ENCODE measurements at regions not wholly inside any gene's neighbourhood (a gene's known extent, or its start where the extent isn't known, plus 50 kb on each side); places are given as distances from the start of the nearest gene placed in this dataset.

GRCh38 chr9:7739595-7739994, 60.0 kb downstream of the DMAC1 start:
- H3K79me2 ChIP-seq (ENCODE audit: insufficient read depth): no peaks in the 10 kb centered on the region
- no peaks in the 10 kb centered on the region for H3K36me3 ChIP-seq (replicated peaks in 1 of 2; ENCODE audit: control insufficient read depth in 1 of 2, insufficient read depth in 2 of 2, low read length in 1 of 2)
- no peaks in the 10 kb centered on the region for H4K20me1 ChIP-seq (ENCODE audit: insufficient read depth)
- no peak for DNase-seq
- no peak overlapping the region for H3K27ac ChIP-seq (ENCODE audit: low read depth in 2 of 2, low read length in 1 of 2)
- no peaks in the 10 kb centered on the region for H3F3A ChIP-seq (replicated peaks; ENCODE audit: insufficient read depth)
- CTCF ChIA-PET: no interaction called here
- no peak overlapping the region for H3K9ac ChIP-seq
- no peak overlapping the region for H3K4me2 ChIP-seq
- H3K27me3 ChIP-seq (ENCODE audit: insufficient read depth): no peaks in the 10 kb centered on the region
- no peaks in the 10 kb centered on the region for H3K9me2 ChIP-seq
- H3K4me1 ChIP-seq (ENCODE audit: control insufficient read depth in 1 of 2, insufficient read depth in 2 of 2, low read depth in 1 of 2, low read length in 1 of 2): no peaks in the 10 kb centered on the region
- POLR2A ChIA-PET: no interaction called here
- no peak overlapping the region for H2AFZ ChIP-seq (ENCODE audit: low read depth)
- H3K4me3 ChIP-seq (ENCODE audit: low read depth in 2 of 2, low read length in 1 of 2): no peak overlapping the region
- H3K9me3 ChIP-seq: no peaks in the 10 kb centered on the region
- TF ChIP-seq TAF1 (IDR thresholded peaks at IDR 0.05; ENCODE audit: borderline replicate concordance, low read depth, low read length) (no peak), MEF2A (IDR thresholded peaks at IDR 0.05; ENCODE audit: borderline replicate concordance, low read depth) (no peak), NFIC (IDR thresholded peaks at IDR 0.05; ENCODE audit: borderline replicate concordance) (no peak), EZH2phosphoT487 (IDR thresholded peaks at IDR 0.05; ENCODE audit: borderline replicate concordance, low read depth) (no peak), SMC3 (IDR thresholded peaks at IDR 0.05; ENCODE audit: low read depth, low read length) (no peak), RFX5 (IDR thresholded peaks at IDR 0.05; ENCODE audit: low read length) (no peak), CTCF (IDR thresholded peaks at IDR 0.05) (no peak), POLR2AphosphoS5 (IDR thresholded peaks at IDR 0.05; ENCODE audit: low read depth, low read length) (no peak), TEAD4 (IDR thresholded peaks at IDR 0.05; ENCODE audit: borderline replicate concordance, insufficient read depth) (no peak), MAX (IDR thresholded peaks at IDR 0.05; ENCODE audit: low read depth) (no peak), FOXM1 (IDR thresholded peaks at IDR 0.05; ENCODE audit: low read depth) (no peak), USF1 (IDR thresholded peaks at IDR 0.05; ENCODE audit: borderline replicate concordance, low read depth) (no peak), IRF3 (IDR thresholded peaks at IDR 0.05; ENCODE audit: low read depth, low read length) (no peak)
- WGBS (ENCODE audit: low lambda C conversion rate): 48% methylated on average over 2 of the region's 2 CpGs

- WGBS (ENCODE audit: low lambda C conversion rate): 42% methylated on average over 2 of the region's 2 CpGs
Measured at GRCh38 chr9:7735311-7735710, 64.3 kb downstream of the DMAC1 start.

More at GRCh38 chr9:7735311-7735710, 64.3 kb downstream of the DMAC1 start:
- Histone ChIP-seq H3K27ac (ENCODE audit: low read depth in 2 of 2, low read length in 1 of 2) (no peak overlapping the region), H3K9me2 (no peaks in the 10 kb centered on the region), H3K9me3 (no peaks in the 10 kb centered on the region), H3K9ac (no peak overlapping the region), H3K4me1 (ENCODE audit: control insufficient read depth in 1 of 2, insufficient read depth in 2 of 2, low read depth in 1 of 2, low read length in 1 of 2) (no peaks in the 10 kb centered on the region), H3K36me3 (replicated peaks in 1 of 2; ENCODE audit: control insufficient read depth in 1 of 2, insufficient read depth in 2 of 2, low read length in 1 of 2) (no peaks in the 10 kb centered on the region), H3F3A (replicated peaks; ENCODE audit: insufficient read depth) (no peaks in the 10 kb centered on the region), H3K79me2 (ENCODE audit: insufficient read depth) (no peaks in the 10 kb centered on the region), H4K20me1 (ENCODE audit: insufficient read depth) (no peaks in the 10 kb centered on the region), H3K27me3 (ENCODE audit: insufficient read depth) (no peaks in the 10 kb centered on the region), H2AFZ (ENCODE audit: low read depth) (no peak overlapping the region), H3K4me3 (ENCODE audit: low read depth in 2 of 2, low read length in 1 of 2) (no peak overlapping the region), H3K4me2 (no peak overlapping the region)
- no peak for TF ChIP-seq REST (IDR thresholded peaks at IDR 0.05; ENCODE audit: low read depth, low read length)
- TF ChIP-seq IRF3 (IDR thresholded peaks at IDR 0.05; ENCODE audit: low read depth, low read length): no peak
- ChIA-PET POLR2A (no interaction called here), CTCF (no interaction called here)
- no peak for DNase-seq

Measured in SK-N-SH (cell line).